ENCODE measurements at regions not wholly inside any gene's neighbourhood (a gene's known extent, or its start where the extent isn't known, plus 50 kb on each side); places are given as distances from the start of the nearest gene placed in this dataset.

GRCh38 chr12:76193961-76194360 lies 109.5 kb upstream of the NAP1L1 start:
- Histone ChIP-seq H3K27me3 (replicated peaks in 2 of 5; ENCODE audit: control insufficient read depth in 4 of 5, insufficient read depth in 5 of 5, low read length in 4 of 5) (no peaks in the 10 kb centered on the region), H3K4me3 (ENCODE audit: control insufficient read depth in 1 of 7, extremely low read depth in 1 of 7, insufficient read depth in 4 of 7, low read depth in 2 of 7, low read length in 6 of 7) (no peak overlapping the region), H3K27ac (ENCODE audit: insufficient read depth in 1 of 2, low read depth in 1 of 2, low read length in 2 of 2, poor library complexity in 1 of 2, severe bottlenecking in 2 of 2) (no peak overlapping the region), H3K4me1 (ENCODE audit: control extremely low read depth in 1 of 4, control insufficient read depth in 4 of 4, insufficient read depth in 4 of 4, low read length in 3 of 4) (no peaks in the 10 kb centered on the region), H3K9me3 (ENCODE audit: control extremely low read depth in 1 of 5, control insufficient read depth in 4 of 5, insufficient read depth in 2 of 5, low read depth in 1 of 5, low read length in 4 of 5) (peaks cover 0 to 12% (median 7%) of the 10 kb centered on the region in 5 experiments), H3K36me3 (ENCODE audit: control insufficient read depth in 4 of 4, insufficient read depth in 4 of 4, low read length in 3 of 4) (no peaks in the 10 kb centered on the region)
- CTCF ChIA-PET, result no interaction called here
- 96% methylated on average over 4 of the region's 4 CpGs for WGBS (ENCODE audit: insufficient coverage)
- POLR2A ChIA-PET, result no interaction called here
- no peak for DNase-seq

- WGBS (ENCODE audit: insufficient coverage), result 95% methylated on average over 2 of the region's 4 CpGs
- CTCF ChIA-PET, result no interaction called here
- H3K9me3 ChIP-seq (ENCODE audit: control extremely low read depth in 1 of 5, control insufficient read depth in 4 of 5, insufficient read depth in 2 of 5, low read depth in 1 of 5, low read length in 4 of 5), result peaks cover 0 to 2% (median 0%) of the 10 kb centered on the region in 5 experiments
- POLR2A ChIA-PET, result interaction anchor here (0.6 to 0.7 kb wide), 3 partner anchors 86 to 842 kb away, joined by 3 to 8 read pairs (median 7); no protein-coding TSS in a partner anchor
- no peaks in the 10 kb centered on the region for H3K36me3 ChIP-seq (ENCODE audit: control insufficient read depth in 4 of 4, insufficient read depth in 4 of 4, low read length in 3 of 4)
- H3K4me3 ChIP-seq (ENCODE audit: control insufficient read depth in 1 of 7, extremely low read depth in 1 of 7, insufficient read depth in 4 of 7, low read depth in 2 of 7, low read length in 6 of 7), result no peak overlapping the region
- H3K27me3 ChIP-seq (replicated peaks in 2 of 5; ENCODE audit: control insufficient read depth in 4 of 5, insufficient read depth in 5 of 5, low read length in 4 of 5), result no peaks in the 10 kb centered on the region
- H3K4me1 ChIP-seq (ENCODE audit: control extremely low read depth in 1 of 4, control insufficient read depth in 4 of 4, insufficient read depth in 4 of 4, low read length in 3 of 4), result no peaks in the 10 kb centered on the region
- no peak overlapping the region for H3K27ac ChIP-seq (ENCODE audit: insufficient read depth in 1 of 2, low read depth in 1 of 2, low read length in 2 of 2, poor library complexity in 1 of 2, severe bottlenecking in 2 of 2)
- DNase-seq, result no peak
Observed at GRCh38 chr12:76192416-76192815, 107.9 kb upstream of the NAP1L1 start.

GRCh38 chr12:76190299-76190698 lies 105.8 kb upstream of the NAP1L1 start:
- ChIA-PET POLR2A (no interaction called here), CTCF (interaction anchor here (0.6 to 1.6 kb wide), 2 partner anchors 13 to 36 kb away, joined by 3 read pairs; no protein-coding TSS in a partner anchor)

DNA sequence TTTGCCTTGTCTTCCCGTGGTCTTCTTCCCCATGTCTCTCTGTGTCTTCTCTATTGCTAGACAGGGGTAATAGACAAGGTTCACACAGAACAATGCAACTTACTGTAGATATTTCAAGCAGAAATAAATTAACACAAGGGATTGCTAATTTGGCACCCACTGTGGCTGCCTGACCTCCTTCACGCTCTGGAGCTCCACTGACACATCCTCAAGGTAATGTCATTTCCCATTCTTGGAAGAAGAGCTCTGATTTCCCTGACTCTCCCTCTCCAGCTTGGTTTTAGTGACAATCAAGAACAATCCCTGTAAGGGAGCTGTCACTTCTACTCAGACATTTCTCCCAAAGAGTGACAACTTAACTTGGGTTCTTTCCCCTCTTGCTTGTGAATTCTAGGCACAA lies 105.4 kb upstream of the NAP1L1 start:
- ChIA-PET CTCF (interaction anchor here (0.6 to 1.6 kb wide), 2 partner anchors 13 to 37 kb away, joined by 3 read pairs; no protein-coding TSS in a partner anchor), POLR2A (no interaction called here)
- no peaks in the 10 kb centered on the region for H3K4me1 ChIP-seq (ENCODE audit: control extremely low read depth in 1 of 4, control insufficient read depth in 4 of 4, insufficient read depth in 4 of 4, low read length in 3 of 4)
- H3K36me3 ChIP-seq (ENCODE audit: control insufficient read depth in 4 of 4, insufficient read depth in 4 of 4, low read length in 3 of 4), result no peaks in the 10 kb centered on the region
- H3K4me3 ChIP-seq (ENCODE audit: control insufficient read depth in 1 of 7, extremely low read depth in 1 of 7, insufficient read depth in 4 of 7, low read depth in 2 of 7, low read length in 6 of 7), result no peak overlapping the region
- no peaks in the 10 kb centered on the region for H3K27me3 ChIP-seq (replicated peaks in 2 of 5; ENCODE audit: control insufficient read depth in 4 of 5, insufficient read depth in 5 of 5, low read length in 4 of 5)
- no peak for DNase-seq
- no peaks in the 10 kb centered on the region for H3K9me3 ChIP-seq (ENCODE audit: control extremely low read depth in 1 of 5, control insufficient read depth in 4 of 5, insufficient read depth in 2 of 5, low read depth in 1 of 5, low read length in 4 of 5)
- no peak overlapping the region for H3K27ac ChIP-seq (ENCODE audit: insufficient read depth in 1 of 2, low read depth in 1 of 2, low read length in 2 of 2, poor library complexity in 1 of 2, severe bottlenecking in 2 of 2)
- 93% methylated on average over 2 of the region's 2 CpGs for WGBS (ENCODE audit: insufficient coverage)

More at GRCh38 chr12:76190299-76190698, 105.8 kb upstream of the NAP1L1 start:
- Histone ChIP-seq H3K4me1 (ENCODE audit: control extremely low read depth in 1 of 4, control insufficient read depth in 4 of 4, insufficient read depth in 4 of 4, low read length in 3 of 4) (no peaks in the 10 kb centered on the region), H3K27me3 (replicated peaks in 2 of 5; ENCODE audit: control insufficient read depth in 4 of 5, insufficient read depth in 5 of 5, low read length in 4 of 5) (no peaks in the 10 kb centered on the region), H3K27ac (ENCODE audit: insufficient read depth in 1 of 2, low read depth in 1 of 2, low read length in 2 of 2, poor library complexity in 1 of 2, severe bottlenecking in 2 of 2) (no peak overlapping the region), H3K36me3 (ENCODE audit: control insufficient read depth in 4 of 4, insufficient read depth in 4 of 4, low read length in 3 of 4) (no peaks in the 10 kb centered on the region), H3K4me3 (ENCODE audit: control insufficient read depth in 1 of 7, extremely low read depth in 1 of 7, insufficient read depth in 4 of 7, low read depth in 2 of 7, low read length in 6 of 7) (no peak overlapping the region), H3K9me3 (ENCODE audit: control extremely low read depth in 1 of 5, control insufficient read depth in 4 of 5, insufficient read depth in 2 of 5, low read depth in 1 of 5, low read length in 4 of 5) (no peaks in the 10 kb centered on the region)
- DNase-seq, result no peak
- WGBS (ENCODE audit: insufficient coverage), result 94% methylated on average over 2 of the region's 2 CpGs

GRCh38 chr12:76187177-76187576 lies 102.7 kb upstream of the NAP1L1 start:
- POLR2A ChIA-PET, result interaction anchor here (0.9 kb wide), 1 partner anchor 7 kb away, joined by 3 read pairs; no protein-coding TSS in a partner anchor
- H3K36me3 ChIP-seq (ENCODE audit: control insufficient read depth in 4 of 4, insufficient read depth in 4 of 4, low read length in 3 of 4), result no peaks in the 10 kb centered on the region
- no peak for DNase-seq
- 78% methylated on average over 1 of the region's 1 CpG for WGBS (ENCODE audit: insufficient coverage)
- CTCF ChIA-PET, result no interaction called here
- no peak overlapping the region for H3K4me3 ChIP-seq (ENCODE audit: control insufficient read depth in 1 of 7, extremely low read depth in 1 of 7, insufficient read depth in 4 of 7, low read depth in 2 of 7, low read length in 6 of 7)
- peaks cover 0 to 2% (median 0%) of the 10 kb centered on the region in 5 experiments for H3K27me3 ChIP-seq (replicated peaks in 2 of 5; ENCODE audit: control insufficient read depth in 4 of 5, insufficient read depth in 5 of 5, low read length in 4 of 5)
- no peaks in the 10 kb centered on the region for H3K9me3 ChIP-seq (ENCODE audit: control extremely low read depth in 1 of 5, control insufficient read depth in 4 of 5, insufficient read depth in 2 of 5, low read depth in 1 of 5, low read length in 4 of 5)
- no peak overlapping the region for H3K27ac ChIP-seq (ENCODE audit: insufficient read depth in 1 of 2, low read depth in 1 of 2, low read length in 2 of 2, poor library complexity in 1 of 2, severe bottlenecking in 2 of 2)
- H3K4me1 ChIP-seq (ENCODE audit: control extremely low read depth in 1 of 4, control insufficient read depth in 4 of 4, insufficient read depth in 4 of 4, low read length in 3 of 4), result no peaks in the 10 kb centered on the region

DNA sequence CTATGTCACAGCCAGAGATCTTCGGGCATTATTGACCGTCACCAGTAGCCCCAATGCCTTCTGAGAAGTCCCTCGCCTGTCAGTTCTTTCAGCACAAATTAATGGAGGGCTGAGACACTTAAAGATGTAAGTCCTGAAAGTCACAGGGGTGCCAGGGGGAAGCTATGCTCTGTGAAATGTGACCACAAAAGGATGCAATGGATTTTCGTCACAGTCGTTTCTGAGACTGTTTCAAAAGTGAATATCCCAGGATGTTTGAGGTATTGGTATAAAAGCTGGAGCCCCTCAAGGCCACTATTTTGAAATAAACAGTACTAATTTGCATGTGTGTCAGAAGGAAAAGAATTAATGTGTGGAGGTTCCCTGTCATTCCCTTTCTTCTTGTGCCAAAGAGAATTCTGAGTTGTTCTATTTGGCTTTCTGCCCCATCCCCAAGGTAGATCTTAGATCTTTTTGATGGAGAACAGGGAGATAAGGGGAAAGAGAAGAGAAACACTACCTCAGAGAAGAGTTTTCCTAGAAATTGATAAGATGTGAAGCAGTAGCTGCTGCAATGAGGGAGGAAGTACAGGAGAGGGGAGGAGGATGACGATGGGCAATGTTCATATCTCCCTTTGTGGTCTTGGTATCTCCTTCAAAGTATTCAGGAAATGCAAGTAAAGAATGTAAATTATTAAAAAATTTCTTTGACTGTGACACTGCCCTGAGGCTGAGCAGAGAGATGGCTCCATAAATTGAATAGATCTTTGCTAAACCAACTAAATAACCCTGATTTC lies 101.8 kb upstream of the NAP1L1 start:
- DNase-seq, result no peak
- Histone ChIP-seq H3K9me3 (ENCODE audit: control extremely low read depth in 1 of 5, control insufficient read depth in 4 of 5, insufficient read depth in 2 of 5, low read depth in 1 of 5, low read length in 4 of 5) (no peaks in the 10 kb centered on the region), H3K4me3 (ENCODE audit: control insufficient read depth in 1 of 7, extremely low read depth in 1 of 7, insufficient read depth in 4 of 7, low read depth in 2 of 7, low read length in 6 of 7) (no peak overlapping the region), H3K27me3 (replicated peaks in 2 of 5; ENCODE audit: control insufficient read depth in 4 of 5, insufficient read depth in 5 of 5, low read length in 4 of 5) (peaks cover 0 to 2% (median 0%) of the 10 kb centered on the region in 5 experiments), H3K36me3 (ENCODE audit: control insufficient read depth in 4 of 4, insufficient read depth in 4 of 4, low read length in 3 of 4) (no peaks in the 10 kb centered on the region), H3K27ac (ENCODE audit: insufficient read depth in 1 of 2, low read depth in 1 of 2, low read length in 2 of 2, poor library complexity in 1 of 2, severe bottlenecking in 2 of 2) (no peak overlapping the region), H3K4me1 (ENCODE audit: control extremely low read depth in 1 of 4, control insufficient read depth in 4 of 4, insufficient read depth in 4 of 4, low read length in 3 of 4) (no peaks in the 10 kb centered on the region)
- ChIA-PET CTCF (no interaction called here), POLR2A (no interaction called here)
- 74% methylated on average over 5 of the region's 6 CpGs for WGBS (ENCODE audit: insufficient coverage)

DNA sequence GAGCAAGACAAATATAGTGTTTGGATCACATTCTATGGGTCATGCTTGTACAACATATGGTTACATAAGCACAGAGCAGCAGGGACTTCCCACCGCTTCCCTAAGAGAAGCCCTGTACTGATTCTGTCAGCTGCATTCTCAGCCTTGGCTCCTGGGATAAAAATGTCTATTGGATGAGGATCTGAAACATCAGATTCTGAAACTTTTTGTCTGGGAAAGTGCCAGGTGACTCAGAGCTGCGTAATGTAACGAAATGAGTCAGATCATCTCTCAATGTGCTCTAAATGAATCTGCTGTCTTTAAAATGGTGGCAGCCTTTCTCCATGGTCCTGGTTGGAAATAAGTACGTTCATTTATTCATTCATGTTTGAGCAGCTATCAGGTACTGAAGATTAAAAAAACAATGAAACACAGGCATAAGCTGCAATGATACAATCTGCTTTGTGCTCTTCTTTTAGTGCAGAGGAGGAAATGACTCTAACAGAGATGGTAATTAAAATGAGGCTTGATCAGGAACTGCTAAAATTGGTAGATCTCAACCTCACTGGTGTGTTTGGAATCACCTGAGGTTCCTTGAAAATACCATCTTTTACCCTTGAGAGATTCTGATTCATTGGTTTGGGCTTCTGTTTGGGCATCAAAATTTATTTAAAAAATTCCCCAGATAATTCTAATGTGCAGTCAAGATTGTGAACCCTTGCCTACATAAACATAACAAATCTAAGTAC lies 99.1 kb upstream of the NAP1L1 start:
- WGBS (ENCODE audit: insufficient coverage), result 97% methylated on average over 4 of the region's 4 CpGs
- peaks cover 0 to 2% (median 0%) of the 10 kb centered on the region in 5 experiments for H3K9me3 ChIP-seq (ENCODE audit: control extremely low read depth in 1 of 5, control insufficient read depth in 4 of 5, insufficient read depth in 2 of 5, low read depth in 1 of 5, low read length in 4 of 5)
- DNase-seq, result no peak
- CTCF ChIA-PET, result no interaction called here
- no peaks in the 10 kb centered on the region for H3K36me3 ChIP-seq (ENCODE audit: control insufficient read depth in 4 of 4, insufficient read depth in 4 of 4, low read length in 3 of 4)
- POLR2A ChIA-PET, result no interaction called here
- H3K4me1 ChIP-seq (ENCODE audit: control extremely low read depth in 1 of 4, control insufficient read depth in 4 of 4, insufficient read depth in 4 of 4, low read length in 3 of 4), result no peaks in the 10 kb centered on the region
- no peak overlapping the region for H3K27ac ChIP-seq (ENCODE audit: insufficient read depth in 1 of 2, low read depth in 1 of 2, low read length in 2 of 2, poor library complexity in 1 of 2, severe bottlenecking in 2 of 2)
- H3K4me3 ChIP-seq (ENCODE audit: control insufficient read depth in 1 of 7, extremely low read depth in 1 of 7, insufficient read depth in 4 of 7, low read depth in 2 of 7, low read length in 6 of 7), result no peak overlapping the region
- peaks cover 0 to 2% (median 0%) of the 10 kb centered on the region in 5 experiments for H3K27me3 ChIP-seq (replicated peaks in 2 of 5; ENCODE audit: control insufficient read depth in 4 of 5, insufficient read depth in 5 of 5, low read length in 4 of 5)
